CD4-positive, alpha-beta T cell treated with Interleukin-6 for 4 hours (primary cell): ENCODE measurements at regions not wholly inside any gene's neighbourhood (a gene's known extent, or its start where the extent isn't known, plus 50 kb on each side); places are given as distances from the start of the nearest gene placed in this dataset.

Source experiments
- DNase-seq: peaks from one replicate; pipeline ENCODE4 v3.0.0-alpha.2; 2020; ENCODE audit warnings: mixed read lengths

DNA sequence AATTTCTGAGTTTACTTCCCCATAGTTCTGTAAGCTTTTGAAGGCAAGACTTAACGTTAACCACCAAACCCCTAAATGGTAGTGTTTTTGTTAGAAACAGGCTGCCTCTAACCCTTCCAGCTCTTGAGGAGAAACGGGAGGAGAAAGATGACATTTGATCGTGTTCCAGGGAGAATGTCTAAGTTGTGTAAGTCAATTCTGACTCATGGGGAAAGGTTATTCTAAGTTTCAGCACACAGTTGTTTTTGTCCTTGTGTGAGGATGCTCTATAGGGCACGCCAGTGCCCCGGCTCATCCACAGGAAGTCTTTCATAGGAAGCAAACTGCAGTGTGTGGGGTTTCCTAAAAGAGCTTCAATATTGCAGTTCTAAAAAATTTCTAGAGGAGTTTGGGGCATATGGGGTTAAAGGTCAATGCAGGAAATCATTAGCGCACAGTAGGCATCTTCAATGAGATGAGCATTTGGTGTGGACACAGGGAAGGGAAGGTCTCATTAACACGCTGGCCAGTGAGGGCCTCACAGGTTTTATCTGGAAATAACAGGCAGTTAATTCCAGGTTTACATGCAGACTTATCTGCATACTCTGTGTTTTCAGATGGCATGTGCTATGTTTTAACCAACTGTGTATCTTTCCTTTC is 638.2 kb upstream of the IGFBP3 start:
- DNase-seq, result no peak

DNA sequence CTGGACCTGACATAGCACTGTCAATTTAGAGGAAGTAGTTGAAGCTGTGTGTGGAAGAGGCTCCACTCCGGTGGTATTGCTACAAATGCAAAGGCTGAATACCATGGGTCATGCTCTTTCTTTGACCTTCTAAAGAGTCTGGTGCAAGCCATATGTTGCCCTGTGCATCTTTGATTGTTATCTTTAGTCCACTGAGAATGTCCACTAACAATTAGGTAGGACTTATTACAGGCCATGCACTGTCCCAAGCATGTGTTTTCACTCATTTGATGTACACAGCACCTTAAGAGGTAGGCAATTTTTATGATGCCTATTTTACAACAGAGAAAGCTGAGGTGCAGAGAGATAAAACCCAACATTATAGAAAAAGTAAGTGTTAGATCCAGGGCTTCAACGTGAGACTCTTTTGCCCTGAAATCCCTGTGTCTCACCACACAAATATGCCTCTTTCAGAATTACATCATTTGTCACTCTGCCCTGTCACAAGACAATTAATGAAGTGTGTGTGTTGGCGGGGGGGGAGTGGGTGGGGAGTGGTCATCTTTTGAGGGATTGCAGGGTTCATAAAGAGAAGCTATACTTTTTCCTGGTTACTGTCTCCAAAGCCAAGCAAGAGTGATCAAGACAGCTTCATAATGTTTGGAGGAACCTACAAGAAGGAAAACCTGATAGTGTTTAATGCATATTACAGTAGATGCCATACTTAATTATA is 637.6 kb upstream of the IGFBP3 start:
- no peak for DNase-seq

DNA sequence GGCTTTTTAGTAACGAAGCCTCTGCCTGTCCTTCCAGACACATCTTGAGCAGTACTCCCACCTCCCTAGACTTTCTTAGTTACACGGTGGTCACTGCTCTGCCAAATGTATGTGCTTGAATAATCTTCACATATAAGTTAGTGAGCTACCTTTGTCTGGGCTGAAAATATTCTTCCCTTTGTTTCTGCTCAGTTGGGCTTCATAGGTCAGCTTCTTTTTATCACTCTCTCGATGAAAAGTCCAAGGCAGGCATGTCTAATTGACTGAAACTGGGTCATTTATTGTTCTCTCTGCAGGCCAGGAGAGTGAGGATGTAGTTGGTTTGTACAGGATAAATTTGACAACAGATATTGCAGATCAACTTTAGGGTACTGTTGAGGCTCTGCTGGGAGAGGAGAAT is 636.7 kb upstream of the IGFBP3 start:
- no peak for DNase-seq

DNA sequence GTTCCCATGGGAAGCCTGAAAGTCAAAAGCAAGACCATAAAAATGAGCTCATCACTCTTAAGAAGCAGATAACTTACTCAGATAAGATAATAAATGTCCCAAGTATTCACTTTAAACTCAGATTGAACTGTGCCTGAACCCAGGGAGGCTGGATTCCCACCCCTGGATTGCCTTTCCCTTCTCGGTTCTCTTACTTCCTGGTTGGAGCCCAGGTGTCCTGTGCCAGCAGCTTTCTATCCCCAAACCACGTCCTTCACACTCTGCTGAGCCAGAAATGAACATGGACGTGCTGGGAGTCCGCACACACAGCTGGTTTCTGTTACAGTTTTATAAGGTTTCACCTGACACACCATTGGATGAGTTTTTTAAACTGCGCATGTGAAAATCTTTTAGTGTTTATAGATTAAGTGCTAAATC is 636.2 kb upstream of the IGFBP3 start:
- DNase-seq, result no peak

DNA sequence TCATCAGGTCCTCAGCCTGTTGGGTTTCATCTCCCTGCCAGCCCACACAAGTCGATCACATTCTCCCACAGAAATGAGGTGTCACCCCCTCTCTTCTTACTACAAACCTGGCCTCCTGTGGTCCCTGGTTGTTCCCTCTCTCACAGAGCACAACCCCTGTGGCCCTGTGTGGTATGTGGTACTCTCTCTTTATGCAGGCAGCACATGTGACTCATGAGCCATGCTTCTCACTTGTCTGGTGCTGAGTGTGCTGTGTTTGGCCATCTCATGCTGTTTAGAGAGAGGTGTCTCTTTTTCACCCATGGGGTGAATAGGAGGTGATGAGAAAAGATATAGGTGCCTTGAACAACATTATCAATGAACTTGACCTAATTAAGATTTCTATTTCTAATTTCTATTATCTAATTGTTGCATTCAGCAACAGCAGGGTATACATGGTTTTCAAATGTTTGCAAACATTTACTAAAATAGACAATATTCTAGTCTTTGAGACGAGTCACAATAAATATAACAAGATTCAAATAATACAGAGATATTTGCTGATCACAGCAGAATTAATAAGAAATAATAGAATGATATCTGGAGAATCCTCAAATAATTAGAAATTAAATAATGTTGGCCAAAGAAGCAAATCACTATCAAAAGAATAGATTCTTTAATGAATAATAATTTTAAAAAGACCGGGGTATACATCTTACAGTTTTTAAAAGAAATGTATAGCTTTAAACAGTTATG is 633.8 kb upstream of the IGFBP3 start:
- no peak for DNase-seq

DNA sequence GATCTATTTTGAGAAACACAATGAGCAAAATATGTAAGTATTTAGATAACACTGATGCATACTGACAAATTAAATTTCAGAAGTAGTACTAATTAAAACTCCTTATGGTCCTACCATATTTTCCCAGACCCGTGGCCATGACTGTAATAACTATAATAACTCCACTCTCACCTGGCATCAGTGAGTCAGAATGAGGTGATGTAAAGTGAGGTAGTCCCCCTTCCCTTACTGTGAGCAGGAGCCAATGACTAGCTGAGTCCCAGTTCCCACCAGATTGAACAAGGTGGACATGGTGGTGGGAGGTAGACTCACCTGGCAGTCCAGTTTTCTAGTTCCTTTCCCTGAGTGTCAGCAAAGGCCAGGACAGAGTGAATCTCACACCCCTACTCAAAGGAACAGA is 630.5 kb upstream of the IGFBP3 start:
- DNase-seq, result no peak

DNA sequence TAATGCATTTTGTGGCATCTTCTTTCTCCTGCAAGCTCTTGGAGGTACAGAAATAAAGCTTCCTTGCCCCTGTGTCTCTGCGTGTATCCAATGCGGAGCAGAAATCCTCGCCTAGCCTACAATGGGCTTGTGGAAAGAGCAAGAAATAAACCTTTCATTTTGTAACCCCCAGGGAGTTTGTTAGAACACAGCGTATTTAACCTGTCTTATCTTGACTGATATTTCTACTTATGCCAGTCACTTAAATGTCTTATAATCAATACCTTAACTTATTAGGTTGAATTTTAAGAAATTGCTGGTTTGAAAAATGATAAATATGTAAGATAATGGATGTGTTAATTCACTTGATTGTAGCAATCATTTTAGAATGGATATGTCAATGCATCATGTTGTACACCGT is 629.8 kb upstream of the IGFBP3 start:
- no peak for DNase-seq

DNA sequence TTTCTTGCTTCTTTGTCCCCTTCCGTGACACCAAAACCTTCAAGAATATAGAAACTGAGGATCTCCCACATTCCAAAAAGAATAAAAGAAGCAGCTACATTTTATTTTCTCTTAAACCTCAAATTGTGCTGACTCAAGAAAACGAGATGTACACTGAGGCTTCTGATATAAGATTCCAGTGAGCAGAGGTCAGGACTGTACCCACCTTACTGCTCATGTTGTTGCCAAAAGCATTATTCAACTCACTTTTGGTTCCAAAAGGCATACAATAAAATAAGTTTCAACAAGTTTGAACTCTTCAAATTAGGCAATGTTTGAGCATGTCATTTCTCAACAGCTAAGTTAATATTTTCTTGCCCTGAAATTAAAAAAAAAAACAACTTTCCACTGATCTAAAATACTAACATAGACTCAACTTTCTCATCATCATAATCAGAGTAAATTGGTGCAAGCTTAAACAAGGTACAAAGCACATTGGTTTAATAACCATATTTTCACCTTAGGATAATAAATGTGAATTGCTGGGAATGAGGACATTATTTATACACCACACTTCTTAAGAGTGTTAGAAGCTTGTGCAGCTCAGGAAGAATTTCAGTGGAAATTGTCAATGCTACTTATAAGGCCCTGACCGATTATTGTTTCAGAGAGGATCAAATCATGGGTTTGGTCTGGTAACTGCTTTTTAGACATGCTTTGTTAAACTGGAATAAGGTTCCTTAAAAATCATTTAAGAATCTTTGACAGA is 629.0 kb upstream of the IGFBP3 start:
- DNase-seq, result no peak

DNA sequence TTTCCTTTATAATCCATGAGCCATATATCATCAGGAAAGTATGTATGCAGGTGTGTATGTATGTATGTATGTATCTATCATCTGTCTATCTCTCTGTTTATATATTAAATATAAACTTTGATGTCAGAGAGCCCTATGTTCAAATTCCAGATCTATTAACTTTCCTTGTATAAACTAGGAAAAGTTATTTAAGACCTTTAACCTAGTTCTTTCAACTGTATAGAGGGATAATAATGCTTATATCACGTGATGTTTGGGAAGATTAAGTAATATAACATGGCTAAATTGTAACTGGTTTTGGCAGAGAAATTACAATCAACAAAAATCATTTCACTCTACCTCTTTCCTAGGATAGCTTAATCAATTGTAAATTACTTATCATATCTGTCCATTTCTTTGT is 628.3 kb upstream of the IGFBP3 start:
- DNase-seq, result no peak

DNA sequence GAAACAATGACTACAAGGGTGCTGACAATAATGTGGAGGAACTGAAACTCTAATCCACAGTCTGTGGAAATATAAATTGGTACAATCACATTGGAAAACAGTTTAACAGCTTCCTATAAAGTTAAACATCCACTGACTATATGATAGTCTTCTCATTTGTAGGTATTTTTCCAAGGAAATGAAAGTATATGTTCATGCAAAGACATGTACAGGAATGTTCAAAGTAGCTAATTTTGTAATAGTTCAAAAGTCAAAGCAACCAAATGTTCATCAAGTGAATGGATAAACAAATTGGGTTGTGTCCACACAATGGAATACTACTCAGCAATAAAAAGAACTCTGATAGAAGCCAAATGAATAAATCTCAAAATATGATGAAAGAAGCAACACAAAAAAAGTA is 626.0 kb upstream of the IGFBP3 start:
- no peak for DNase-seq

DNA sequence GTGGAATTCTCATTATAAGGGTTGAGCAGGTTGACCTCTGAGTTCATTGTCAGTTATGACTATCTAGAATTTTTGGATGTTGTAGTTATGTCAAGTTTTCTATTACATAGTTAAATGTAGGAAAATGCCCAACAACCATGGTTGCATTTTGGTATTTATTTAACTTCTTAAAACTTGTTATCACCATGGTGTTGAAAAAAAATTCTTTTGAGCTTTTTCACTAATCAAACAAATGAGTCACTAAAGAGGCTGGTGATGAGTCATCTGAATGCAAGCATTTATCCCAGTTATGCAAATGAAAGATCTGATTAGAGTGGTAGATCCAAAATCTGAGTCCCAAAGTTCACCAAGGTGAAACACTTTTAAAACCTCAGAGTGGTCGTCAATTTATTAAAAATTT is 624.7 kb upstream of the IGFBP3 start:
- no peak for DNase-seq

DNA sequence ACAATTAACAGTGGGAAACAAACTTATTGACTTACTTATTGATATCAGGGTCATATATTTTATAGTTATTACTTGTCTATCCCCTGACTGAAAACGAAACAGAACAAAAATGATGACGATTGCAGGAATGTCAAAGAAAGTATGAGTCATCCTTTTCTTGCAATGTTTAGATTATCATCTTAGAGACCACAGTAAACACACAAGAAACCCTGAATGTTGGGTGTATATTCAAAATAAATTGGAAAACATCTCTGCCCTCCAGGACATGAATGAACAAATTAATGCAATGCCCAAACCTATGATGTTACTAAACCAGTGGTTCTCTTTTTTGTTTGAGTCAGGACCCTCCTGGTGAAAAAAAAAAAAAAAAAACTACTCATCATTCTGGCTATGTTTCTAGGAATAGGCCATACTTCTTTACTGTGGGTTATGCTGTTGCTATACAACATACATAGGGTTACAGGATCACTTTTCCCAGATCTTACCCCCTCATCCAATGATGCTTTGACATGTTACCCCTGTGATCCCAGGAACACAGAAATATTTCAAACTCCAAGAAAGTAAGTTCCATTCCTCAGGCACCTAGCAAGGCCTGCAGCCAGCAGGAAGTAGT is 623.4 kb upstream of the IGFBP3 start:
- no peak for DNase-seq

DNA sequence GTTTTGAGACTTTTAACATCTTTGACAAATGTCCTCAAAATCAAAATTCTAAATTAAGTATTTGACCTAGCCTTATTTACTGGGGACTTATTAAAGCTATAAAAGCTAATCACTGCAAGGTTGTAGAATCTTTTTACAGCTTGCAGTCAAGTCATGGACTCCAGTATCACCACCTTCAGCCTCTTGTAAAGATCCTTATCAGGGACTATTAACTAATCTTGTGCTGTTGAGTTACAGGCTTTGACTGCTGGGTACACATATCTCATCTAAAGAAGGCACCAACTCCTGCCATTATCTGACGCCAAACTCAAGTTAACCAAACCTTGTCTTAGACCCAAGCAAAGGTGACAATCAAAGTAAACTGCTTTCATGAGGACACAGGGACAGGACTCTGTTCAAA is 621.0 kb upstream of the IGFBP3 start:
- DNase-seq, result no peak

DNA sequence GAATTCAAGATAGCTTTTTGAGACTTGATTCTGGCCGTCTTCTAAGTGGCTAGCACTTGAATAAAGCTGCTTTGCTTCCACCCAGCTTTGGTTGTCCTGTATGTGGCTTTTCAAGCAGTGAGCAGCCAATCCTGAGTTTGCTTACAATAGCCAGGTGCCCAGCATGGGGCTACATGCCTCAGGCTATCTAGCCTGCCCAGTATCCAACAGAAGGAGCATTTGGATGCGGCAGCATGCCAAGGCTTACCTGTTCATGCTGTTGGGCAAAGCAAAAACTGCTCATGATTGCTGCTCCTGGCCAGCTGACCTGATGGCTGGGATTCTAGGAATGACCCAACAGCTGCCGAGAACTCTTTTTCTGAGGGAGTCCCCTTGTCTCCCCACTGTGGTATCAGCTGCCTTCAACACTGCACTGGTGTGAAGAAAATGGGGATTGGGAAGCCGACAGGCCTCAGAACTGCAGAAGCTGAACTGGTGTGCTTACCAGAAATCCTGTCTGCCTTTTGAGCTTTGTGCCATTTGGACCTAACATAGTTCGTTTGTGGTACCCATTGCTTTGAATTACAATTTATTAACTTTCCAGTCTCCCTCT is 618.9 kb upstream of the IGFBP3 start:
- no peak for DNase-seq

DNA sequence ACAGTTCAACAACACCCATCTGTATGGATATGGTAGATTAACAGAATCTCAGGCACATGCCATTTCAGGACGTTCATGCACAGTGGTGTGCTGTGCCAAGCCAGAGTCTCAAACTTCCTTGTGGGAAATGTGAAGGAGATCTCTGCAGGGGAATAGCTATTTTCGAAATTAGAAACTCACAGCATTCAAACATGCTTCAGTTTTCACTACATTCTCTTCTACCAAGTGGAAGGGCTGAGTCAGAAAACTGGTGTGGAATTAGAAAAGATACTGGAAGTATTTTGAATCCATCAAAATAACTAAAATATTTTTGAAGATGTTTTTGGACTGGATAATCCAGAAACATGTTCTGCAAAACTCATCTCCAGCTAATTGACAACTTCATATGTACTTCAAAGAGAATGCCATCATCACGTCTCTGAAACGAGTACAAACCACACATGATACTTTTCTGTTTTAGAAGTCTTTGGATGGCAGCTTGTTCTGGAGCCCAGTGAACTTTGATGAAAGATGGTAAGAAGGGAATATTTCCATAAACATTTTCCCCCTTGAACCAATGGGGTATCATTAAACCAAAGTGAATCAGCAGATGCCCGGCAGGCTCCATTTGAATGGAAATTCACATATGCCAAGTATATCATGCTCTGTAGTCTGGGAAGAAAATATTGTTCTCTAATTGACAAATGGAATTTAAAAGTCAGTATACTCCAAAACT is 616.3 kb upstream of the IGFBP3 start:
- DNase-seq, result no peak

DNA sequence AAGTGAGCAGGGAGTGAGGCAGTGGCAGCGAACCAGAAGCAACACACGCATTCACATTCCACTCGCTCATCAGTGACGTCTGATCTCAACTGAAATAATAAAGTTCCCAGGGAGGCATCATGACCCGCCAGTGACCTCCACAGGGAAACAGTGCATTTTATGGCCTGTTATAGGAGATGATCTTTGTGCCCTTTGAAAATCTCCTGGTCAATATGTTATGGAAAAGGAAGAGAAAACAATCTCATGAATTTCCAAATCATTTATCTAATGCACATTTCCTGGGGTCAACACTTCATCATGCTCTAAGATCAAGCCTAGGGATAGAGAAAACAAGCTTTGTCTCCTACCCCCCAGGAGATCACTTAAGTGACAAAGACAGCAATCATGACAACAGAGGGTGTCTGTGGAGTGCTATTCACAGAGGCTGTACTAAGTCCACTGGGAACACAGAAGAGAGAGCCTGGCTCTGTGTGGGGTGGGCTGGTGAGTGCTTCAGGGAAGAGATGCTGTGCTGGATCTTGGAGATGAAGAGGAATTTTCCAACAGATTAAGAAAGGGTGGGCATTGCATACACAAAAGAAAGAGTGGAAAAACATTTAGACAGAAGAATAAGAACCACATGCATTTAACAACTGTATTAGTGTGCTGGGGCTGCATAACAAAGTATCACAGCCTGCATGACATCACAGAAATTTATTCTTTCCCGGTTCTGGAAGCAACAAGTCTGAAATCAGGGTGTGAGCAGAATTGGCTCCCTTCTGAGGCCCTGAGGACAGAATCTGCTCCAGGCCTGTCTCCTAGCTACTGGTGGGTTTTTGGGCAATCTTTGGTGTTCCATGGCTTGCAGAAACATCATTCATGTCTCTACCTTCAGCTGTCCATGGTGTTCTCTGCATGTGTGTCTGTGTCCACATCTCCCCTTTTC is 613.9 kb upstream of the IGFBP3 start:
- no peak for DNase-seq

DNA sequence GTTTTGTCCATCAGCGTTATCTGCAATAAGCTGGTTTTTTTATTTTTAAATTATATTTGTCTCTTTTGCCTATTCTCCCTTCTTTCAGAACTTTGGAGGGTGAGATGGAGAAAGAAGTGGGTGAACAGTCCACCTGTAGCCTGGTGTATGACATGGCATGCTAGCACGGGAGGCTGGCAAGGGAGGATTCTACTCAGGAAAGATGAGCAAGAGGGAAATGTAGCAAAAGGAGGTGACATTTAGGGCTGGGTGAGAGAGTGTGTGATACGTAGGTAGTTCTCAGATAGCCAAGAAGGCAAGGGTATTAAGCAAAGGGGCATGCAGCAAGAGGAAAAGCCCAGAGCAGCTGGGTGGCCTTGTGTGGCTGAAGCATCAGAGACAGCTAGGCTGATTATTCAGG is 612.9 kb upstream of the IGFBP3 start:
- DNase-seq, result no peak

DNA sequence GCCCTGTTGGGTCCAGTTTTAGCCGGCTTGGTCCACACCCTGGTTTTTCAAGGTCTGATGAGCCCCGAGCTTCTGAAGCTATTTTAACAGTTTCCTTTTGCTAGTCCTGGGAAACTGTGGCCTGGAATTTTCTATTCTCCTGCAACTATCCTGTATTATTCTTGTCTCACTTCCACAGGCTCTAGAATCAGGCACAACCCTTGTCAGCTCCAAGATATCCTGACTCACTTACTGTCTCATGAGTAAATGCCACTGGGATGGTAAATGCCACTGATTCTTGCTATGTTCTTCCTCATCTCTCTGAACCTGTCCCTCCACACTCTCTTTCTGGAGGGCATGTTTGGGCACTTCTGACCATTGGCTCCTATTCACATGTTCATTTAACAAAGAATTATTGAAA is 611.5 kb upstream of the IGFBP3 start:
- DNase-seq, result no peak

DNA sequence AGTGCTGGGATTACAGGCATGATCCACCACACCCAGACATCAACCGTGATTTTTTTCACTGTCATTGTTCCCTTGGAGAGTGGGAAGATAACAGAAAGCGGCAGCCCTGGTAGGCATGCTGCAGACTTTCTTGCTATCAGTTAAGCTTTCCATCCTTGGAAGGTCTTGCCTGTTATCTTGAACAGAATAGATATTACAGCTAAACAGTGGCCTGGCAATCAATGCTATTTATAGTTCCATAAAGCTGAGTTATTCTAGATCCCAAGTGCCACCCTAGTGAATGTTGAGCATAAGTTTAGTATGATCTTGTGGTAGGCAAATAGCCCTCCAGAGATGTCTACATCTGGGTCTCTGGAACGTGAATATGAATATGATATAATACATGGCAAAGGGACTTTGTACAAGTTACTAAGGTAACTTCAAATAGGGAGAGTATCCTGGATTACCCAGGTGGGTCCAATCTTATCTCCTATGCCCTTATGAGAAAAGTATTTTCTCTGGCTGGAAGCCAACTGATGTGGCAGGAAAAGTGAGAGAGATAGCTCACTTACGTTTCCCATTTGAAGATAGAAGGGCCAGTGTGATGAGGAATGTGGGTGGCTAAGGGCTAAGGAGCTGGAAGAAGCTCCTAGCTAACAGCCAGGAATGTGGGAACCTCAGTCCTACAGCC is 609.1 kb upstream of the IGFBP3 start:
- DNase-seq, result no peak

DNA sequence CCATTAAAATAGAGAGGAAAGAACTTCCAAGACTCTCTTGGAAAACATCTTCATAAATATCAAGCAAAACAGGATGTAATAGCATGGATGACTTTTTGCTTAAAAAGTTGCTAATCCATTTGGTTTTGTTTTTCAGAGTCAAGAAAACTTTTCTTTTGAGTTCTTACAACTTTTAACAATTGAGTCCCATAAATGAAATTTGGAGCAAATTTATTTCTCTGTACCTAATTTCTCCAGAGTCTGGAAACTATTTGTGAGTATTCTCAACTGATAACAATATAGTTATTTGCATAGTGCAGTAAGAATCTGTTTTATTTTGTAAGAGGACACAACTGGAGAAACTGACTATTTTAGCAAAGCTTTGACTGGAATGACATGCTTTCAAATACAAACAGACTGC is 606.3 kb upstream of the IGFBP3 start:
- DNase-seq, result no peak
